ENCODE measurements at regions not wholly inside any gene's neighbourhood (a gene's known extent, or its start where the extent isn't known, plus 50 kb on each side); places are given as distances from the start of the nearest gene placed in this dataset.

- no peak for TF ChIP-seq EP300 (IDR thresholded peaks at IDR 0.05; ENCODE audit: borderline replicate concordance)
- TF ChIP-seq USF1 (IDR thresholded peaks at IDR 0.05): no peak
- TF ChIP-seq MAX (IDR thresholded peaks at IDR 0.05): no peak
- TF ChIP-seq RAD21 (IDR thresholded peaks at IDR 0.05; ENCODE audit: low read depth): no peak
- no peak for TF ChIP-seq TCF12 (IDR thresholded peaks at IDR 0.05; ENCODE audit: low read depth)
- TF ChIP-seq TEAD4 (IDR thresholded peaks at IDR 0.05): no peak
- TF ChIP-seq YY1 (IDR thresholded peaks at IDR 0.05; ENCODE audit: low read depth): no peak
- no peak for TF ChIP-seq FOXM1 (IDR thresholded peaks at IDR 0.05; ENCODE audit: borderline replicate concordance, low read depth)
- no peak for TF ChIP-seq CEBPB (IDR thresholded peaks at IDR 0.05)
- no peak for TF ChIP-seq TAF1 (IDR thresholded peaks at IDR 0.05; ENCODE audit: low read depth)
- TF ChIP-seq ZBTB7A (IDR thresholded peaks at IDR 0.05; ENCODE audit: low read depth): no peak
- no peak for TF ChIP-seq CREB1 (IDR thresholded peaks at IDR 0.05; ENCODE audit: low read depth)
- no peak for TF ChIP-seq REST (IDR thresholded peaks at IDR 0.05; ENCODE audit: low read depth)
- TF ChIP-seq EGR1 (IDR thresholded peaks at IDR 0.05): no peak
- TF ChIP-seq NFIC (IDR thresholded peaks at IDR 0.05): no peak
Measured at GRCh38 chr5:106523852-106524251, 1146.9 kb downstream of the EFNA5 start.

- no peak for TF ChIP-seq CREB1 (IDR thresholded peaks at IDR 0.05; ENCODE audit: low read depth)
- TF ChIP-seq RAD21 (IDR thresholded peaks at IDR 0.05; ENCODE audit: low read depth): no peak
- TF ChIP-seq EGR1 (IDR thresholded peaks at IDR 0.05): no peak
- no peak for TF ChIP-seq TCF12 (IDR thresholded peaks at IDR 0.05; ENCODE audit: low read depth)
- TF ChIP-seq MAX (IDR thresholded peaks at IDR 0.05): no peak
- TF ChIP-seq NFIC (IDR thresholded peaks at IDR 0.05): no peak
- TF ChIP-seq ZBTB7A (IDR thresholded peaks at IDR 0.05; ENCODE audit: low read depth): no peak
- TF ChIP-seq TEAD4 (IDR thresholded peaks at IDR 0.05): no peak
- TF ChIP-seq EP300 (IDR thresholded peaks at IDR 0.05; ENCODE audit: borderline replicate concordance): no peak
- TF ChIP-seq REST (IDR thresholded peaks at IDR 0.05; ENCODE audit: low read depth): no peak
- no peak for TF ChIP-seq USF1 (IDR thresholded peaks at IDR 0.05)
- no peak for TF ChIP-seq CEBPB (IDR thresholded peaks at IDR 0.05)
- TF ChIP-seq FOXM1 (IDR thresholded peaks at IDR 0.05; ENCODE audit: borderline replicate concordance, low read depth): no peak
- TF ChIP-seq YY1 (IDR thresholded peaks at IDR 0.05; ENCODE audit: low read depth): no peak
Measured at GRCh38 chr5:106522296-106522695, 1148.4 kb downstream of the EFNA5 start.

- no peak for TF ChIP-seq YY1 (IDR thresholded peaks at IDR 0.05; ENCODE audit: low read depth)
Measured at GRCh38 chr5:106521701-106522100, 1149.0 kb downstream of the EFNA5 start.

GRCh38 chr5:106510321-106510720 lies 1160.4 kb downstream of the EFNA5 start:
- TF ChIP-seq TEAD4 (IDR thresholded peaks at IDR 0.05) (no peak), TCF12 (IDR thresholded peaks at IDR 0.05; ENCODE audit: low read depth) (no peak), EP300 (IDR thresholded peaks at IDR 0.05; ENCODE audit: borderline replicate concordance) (no peak), FOXM1 (IDR thresholded peaks at IDR 0.05; ENCODE audit: borderline replicate concordance, low read depth) (no peak), CREB1 (IDR thresholded peaks at IDR 0.05; ENCODE audit: low read depth) (no peak), MAX (IDR thresholded peaks at IDR 0.05) (no peak), ZBTB7A (IDR thresholded peaks at IDR 0.05; ENCODE audit: low read depth) (no peak), REST (IDR thresholded peaks at IDR 0.05; ENCODE audit: low read depth) (no peak), EGR1 (IDR thresholded peaks at IDR 0.05) (no peak), NFIC (IDR thresholded peaks at IDR 0.05) (no peak)

GRCh38 chr5:106508894-106509293 lies 1161.8 kb downstream of the EFNA5 start:
- no peak for TF ChIP-seq NFIC (IDR thresholded peaks at IDR 0.05)
